ENCODE measurements at regions not wholly inside any gene's neighbourhood (a gene's known extent, or its start where the extent isn't known, plus 50 kb on each side); places are given as distances from the start of the nearest gene placed in this dataset.

DNA sequence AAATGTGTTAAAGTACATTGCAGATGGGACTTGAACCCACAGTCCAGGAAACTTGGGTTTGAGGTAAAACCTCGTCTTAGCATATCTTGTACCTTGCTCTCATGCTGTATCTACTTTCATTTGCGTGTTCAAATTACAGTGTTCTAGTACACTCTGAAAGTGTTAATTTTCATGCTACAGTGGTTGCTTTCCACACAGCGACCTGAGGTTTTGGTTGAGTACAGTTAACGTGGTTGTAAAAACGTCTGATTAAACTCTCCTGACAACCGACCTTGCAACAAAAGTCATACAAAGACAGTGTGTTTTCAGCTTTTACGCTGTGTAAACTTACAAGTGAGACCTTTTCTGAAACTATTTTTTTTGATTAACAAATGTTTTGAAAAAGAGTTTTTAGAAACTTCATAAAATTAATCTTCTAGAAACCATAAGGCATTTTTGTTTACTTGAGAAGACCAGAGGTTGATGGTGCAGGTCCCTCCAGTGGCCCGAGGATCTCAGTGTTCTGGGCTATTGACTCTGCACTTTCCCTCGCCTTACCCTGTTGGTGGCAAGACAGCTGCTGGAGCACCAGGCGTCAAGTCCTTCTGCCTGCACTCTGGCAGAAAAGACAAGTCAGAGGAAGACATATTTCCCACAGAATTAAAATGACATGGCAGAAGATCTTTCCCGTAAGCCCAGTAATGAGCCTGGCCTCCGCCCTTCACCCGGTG, 334.0 kb downstream of the THBS2 start:
- in situ Hi-C loops (cut with MboI; ENCODE audit: low sequenced_read_pairs) (no loop called here), intact Hi-C loops (cut with micrococcal nuclease) (no loop called here), dilution Hi-C loops (cut with HindIII; ENCODE audit: low sequenced_read_pairs, unreplicated experiment) (no loop called here)
- no peak for ATAC-seq (ENCODE audit: low read depth)
- H2BK120ac ChIP-seq (ENCODE audit: low read depth, low read length): no peak overlapping the region
- no peak overlapping the region for H3K9ac ChIP-seq (ENCODE audit: low read depth, low read length)
- H3K79me1 ChIP-seq (ENCODE audit: low read depth in 1 of 2, low read length in 2 of 2): no peaks in the 10 kb centered on the region
- CTCF ChIA-PET: no interaction called here
- POLR2A ChIA-PET (ENCODE audit: unreplicated experiment): no interaction called here
- WGBS, 2 experiments (ENCODE audit: extremely low coverage in 2 of 2, insufficient read length in 1 of 2): 87% methylated on average over 4 of the region's 13 CpGs; no CpG with 5 or more reads in 1 of the 2 experiments
- H4K91ac ChIP-seq (ENCODE audit: insufficient read depth, low read depth, low read length): no peak overlapping the region
- no peak overlapping the region for H4K8ac ChIP-seq (ENCODE audit: low read depth in 2 of 2, low read length in 2 of 2)
- no peak overlapping the region for H2BK5ac ChIP-seq (ENCODE audit: low read depth, low read length, poor library complexity, severe bottlenecking)
- H3K27ac ChIP-seq (ENCODE audit: insufficient read depth, low read length): no peak overlapping the region
- no peak overlapping the region for H4K5ac ChIP-seq (ENCODE audit: low read depth, low read length)
- H3K9me1 ChIP-seq (ENCODE audit: insufficient read depth, low read length): no peaks in the 10 kb centered on the region
- H3K4me2 ChIP-seq (ENCODE audit: low read depth, low read length): no peak overlapping the region
- H4K20me1 ChIP-seq (ENCODE audit: insufficient read depth, low read length): no peaks in the 10 kb centered on the region
- H3K36me3 ChIP-seq (ENCODE audit: control insufficient read depth, insufficient read depth, low read length): no peaks in the 10 kb centered on the region
- H3K27me3 ChIP-seq (ENCODE audit: control insufficient read depth, insufficient read depth, low read length): no peaks in the 10 kb centered on the region
- no peak overlapping the region for H2BK15ac ChIP-seq (ENCODE audit: low read depth, low read length)
- no peak overlapping the region for H2BK20ac ChIP-seq (ENCODE audit: low read depth, low read length)
- no TSS peak for BruUV-seq (replicated peaks)
- DNase-seq: no peak
- H3K56ac ChIP-seq (ENCODE audit: extremely low read depth, insufficient read depth, low read length): no peak overlapping the region
- TF ChIP-seq CHD1 (IDR thresholded peaks at IDR 0.05; ENCODE audit: low read depth, low read length) (no peak), NFE2L2 (IDR thresholded peaks at IDR 0.05; ENCODE audit: low read depth, low read length) (no peak), BHLHE40 (IDR thresholded peaks at IDR 0.05; ENCODE audit: low read depth, low read length) (no peak), RFX5 (IDR thresholded peaks at IDR 0.05; ENCODE audit: low read depth, low read length) (no peak), USF2 (IDR thresholded peaks at IDR 0.05; ENCODE audit: low read depth, low read length) (no peak), SMC3 (IDR thresholded peaks at IDR 0.05; ENCODE audit: low read depth, low read length) (no peak), ELK1 (IDR thresholded peaks at IDR 0.05; ENCODE audit: borderline replicate concordance, low read depth, low read length) (no peak), RAD21 (IDR thresholded peaks at IDR 0.05; ENCODE audit: low read length) (no peak), MAFK (IDR thresholded peaks at IDR 0.05; ENCODE audit: low read depth, low read length) (no peak), POLR2A (IDR thresholded peaks at IDR 0.05; ENCODE audit: low read depth, low read length) (no peak), CEBPB (IDR thresholded peaks at IDR 0.05; ENCODE audit: low read depth, low read length) (no peak), FOS (IDR thresholded peaks at IDR 0.05; ENCODE audit: low read depth, low read length) (no peak), RCOR1 (IDR thresholded peaks at IDR 0.05; ENCODE audit: insufficient replicate concordance, low read length) (no peak), CTCF (conservative IDR thresholded peaks at IDR 0.05; ENCODE audit: low read depth, low read length) (no peak), MXI1 (IDR thresholded peaks at IDR 0.05; ENCODE audit: borderline replicate concordance, low read depth, low read length) (no peak), MAZ (IDR thresholded peaks at IDR 0.05; ENCODE audit: borderline replicate concordance, low read depth, low read length) (no peak)
- H3K4me1 ChIP-seq (ENCODE audit: control insufficient read depth, insufficient read depth, low read length): peaks cover 3% of the 10 kb centered on the region; the same call in 1 of the 2 replicates
- H3K9me3 ChIP-seq (ENCODE audit: control insufficient read depth, insufficient read depth, low read length): no peaks in the 10 kb centered on the region
- H2AFZ ChIP-seq (replicated peaks; ENCODE audit: low read length, poor library complexity): peak overlapping the region; percentile 19
- no peak overlapping the region for H3K18ac ChIP-seq (ENCODE audit: low read depth, low read length)
- H3K4me3 ChIP-seq (ENCODE audit: insufficient read depth, low read depth, low read length): no peak overlapping the region
- no peak overlapping the region for H3K23ac ChIP-seq (ENCODE audit: low read depth, low read length)
- no peak overlapping the region for H2AK9ac ChIP-seq (replicated peaks; ENCODE audit: low read depth, low read length, poor library complexity)
- H3K4ac ChIP-seq (ENCODE audit: low read depth, low read length): no peak overlapping the region
- H2AK5ac ChIP-seq (ENCODE audit: low read depth, low read length): no peak overlapping the region
- no peak overlapping the region for H3K14ac ChIP-seq (replicated peaks; ENCODE audit: low read depth, low read length)
